SK-N-SH treated with all-trans-retinoic acid at 6 μM for 48 hours (cell line): ENCODE measurements at regions not wholly inside any gene's neighbourhood (a gene's known extent, or its start where the extent isn't known, plus 50 kb on each side); places are given as distances from the start of the nearest gene placed in this dataset.

Source experiments
- ATAC-seq: fragments of 200-7000 bp; cut with Tn5 transposase; 3 replicates; pipeline ENCODE4 v1.9.1; 2020; ENCODE audit warnings: mild to moderate bottlenecking, moderate library complexity
- ARNTL ChIP-seq: fragments of 450-650 bp; formaldehyde crosslinking; IDR thresholded peaks from 2 replicates; pipeline ENCODE4 v1.5.0; 2020; ENCODE audit warnings: low read depth, mild to moderate bottlenecking, moderate library complexity, borderline replicate concordance
- BACH2 ChIP-seq: fragments of 250-450 bp; sonication (Bioruptor Pico); IDR thresholded peaks from 2 replicates; pipeline ENCODE4 v1.9.0; 2021; ENCODE audit warnings: mild to moderate bottlenecking, borderline replicate concordance
- CSDC2 ChIP-seq: fragments of 250-450 bp; sonication (Bioruptor Pico); IDR thresholded peaks from 2 replicates; pipeline ENCODE4 v1.5.0; 2020; ENCODE audit warnings: mild to moderate bottlenecking, moderate library complexity
- ESRRG ChIP-seq: fragments of 250-450 bp; sonication (Bioruptor Pico); IDR thresholded peaks from 2 replicates; pipeline ENCODE4 v1.6.1; 2021; ENCODE audit warnings: mild to moderate bottlenecking
- GLIS3 ChIP-seq: fragments of 250-450 bp; sonication (Bioruptor Pico); IDR thresholded peaks from 2 replicates; pipeline ENCODE4 v1.5.0; 2020; ENCODE audit warnings: mild to moderate bottlenecking, moderate library complexity
- ISL1 ChIP-seq: fragments of 250-450 bp; sonication (Bioruptor Pico); IDR thresholded peaks from 2 replicates; pipeline ENCODE4 v2.1.2; 2022; ENCODE audit warnings: mild to moderate bottlenecking, moderate library complexity
- OSR1 ChIP-seq: fragments of 250-450 bp; sonication (Bioruptor Pico); IDR thresholded peaks from 2 replicates; pipeline ENCODE4 v1.8.0; 2022; ENCODE audit warnings: moderate library complexity, mild to moderate bottlenecking, inconsistent platforms
- PATZ1 ChIP-seq: fragments of 250-450 bp; sonication (Bioruptor Pico); IDR thresholded peaks from 2 replicates; pipeline ENCODE4 v1.8.0; 2020; ENCODE audit warnings: mild to moderate bottlenecking, moderate library complexity, borderline replicate concordance
- POU6F1 ChIP-seq: fragments of 250-450 bp; sonication (Bioruptor Pico); IDR thresholded peaks from 2 replicates; pipeline ENCODE4 v1.8.0; 2021; ENCODE audit warnings: low read depth, mild to moderate bottlenecking, moderate library complexity, borderline replicate concordance
- PPARA ChIP-seq: fragments of 250-450 bp; sonication (Bioruptor Pico); IDR thresholded peaks from 2 replicates; pipeline ENCODE4 v1.5.0; 2020; ENCODE audit warnings: mild to moderate bottlenecking, borderline replicate concordance
- RARB ChIP-seq: fragments of 250-450 bp; sonication (Bioruptor Pico); IDR thresholded peaks from 2 replicates; pipeline ENCODE4 v1.8.0; 2021; ENCODE audit warnings: mild to moderate bottlenecking, moderate library complexity
- SNAI2 ChIP-seq: fragments of 250-450 bp; sonication (Bioruptor Pico); IDR thresholded peaks from 2 replicates; pipeline ENCODE4 v1.5.0; 2020; ENCODE audit warnings: mild to moderate bottlenecking, moderate library complexity
- TCF4 ChIP-seq: fragments of 250-450 bp; sonication (Bioruptor Pico); IDR thresholded peaks from 2 replicates; pipeline ENCODE4 v1.8.0; 2021; ENCODE audit warnings: mild to moderate bottlenecking, moderate library complexity, borderline replicate concordance
- TOX ChIP-seq: fragments of 250-450 bp; sonication (Bioruptor Pico); IDR thresholded peaks from 2 replicates; pipeline ENCODE4 v1.8.0; 2021; ENCODE audit warnings: mild to moderate bottlenecking, moderate library complexity, borderline replicate concordance
- ZC3H10 ChIP-seq: fragments of 250-450 bp; sonication (Bioruptor Pico); IDR thresholded peaks from 2 replicates; pipeline ENCODE4 v1.5.1; 2021; ENCODE audit warnings: mild to moderate bottlenecking, moderate library complexity
- ZFP3 ChIP-seq: fragments of 250-450 bp; sonication (Bioruptor Pico); IDR thresholded peaks from 2 replicates; pipeline ENCODE4 v1.5.0; 2020; ENCODE audit warnings: mild to moderate bottlenecking, moderate library complexity
- ZFP30 ChIP-seq: fragments of 450-650 bp; formaldehyde crosslinking; IDR thresholded peaks from 2 replicates; pipeline ENCODE4 v1.5.0; 2022; ENCODE audit warnings: mild to moderate bottlenecking, moderate library complexity
- ZNF565 ChIP-seq: fragments of 450-650 bp; formaldehyde crosslinking; conservative IDR thresholded peaks from 2 replicates; pipeline ENCODE4 v1.5.0; 2020; ENCODE audit warnings: low read depth, mild to moderate bottlenecking, moderate library complexity
- ZNF70 ChIP-seq: fragments of 450-650 bp; formaldehyde crosslinking; IDR thresholded peaks from 2 replicates; pipeline ENCODE4 v1.5.0; 2020; ENCODE audit warnings: mild to moderate bottlenecking, moderate library complexity
- ZNF8 ChIP-seq: fragments of 450-650 bp; formaldehyde crosslinking; IDR thresholded peaks from 2 replicates; pipeline ENCODE4 v1.5.0; 2020; ENCODE audit warnings: mild to moderate bottlenecking, moderate library complexity
- TF ChIP-seq, protein P1 (sequence below): fragments of 250-450 bp; sonication (Bioruptor Pico); IDR thresholded peaks from 2 replicates; pipeline ENCODE4 v1.5.0; 2020; ENCODE audit warnings: mild to moderate bottlenecking, moderate library complexity
- TF ChIP-seq, protein P2 (sequence below): fragments of 250-450 bp; sonication (Bioruptor Pico); IDR thresholded peaks from 2 replicates; pipeline ENCODE4 v1.5.1; 2020; ENCODE audit warnings: low read depth, mild to moderate bottlenecking, moderate library complexity
- TF ChIP-seq, protein P3 (sequence below): fragments of 250-450 bp; sonication (Bioruptor Pico); IDR thresholded peaks from 2 replicates; pipeline ENCODE4 v1.5.1; 2021; ENCODE audit warnings: mild to moderate bottlenecking, moderate library complexity

- ATAC-seq = no peak
- TF ChIP-seq ZFP3 (CRISPR knock-in tag) (no peak), PATZ1 (CRISPR knock-in tag) (no peak), ZNF8 (no peak), ISL1 (no peak), ZC3H10 (CRISPR knock-in tag) (no peak), TOX (CRISPR knock-in tag) (no peak), PPARA (CRISPR knock-in tag) (no peak), ESRRG (CRISPR knock-in tag) (no peak), ARNTL (CRISPR knock-in tag) (no peak), POU6F1 (CRISPR knock-in tag) (no peak), ZNF565 (CRISPR knock-in tag) (no peak), RARB (CRISPR knock-in tag) (no peak)
- TF ChIP-seq, protein P1, sequence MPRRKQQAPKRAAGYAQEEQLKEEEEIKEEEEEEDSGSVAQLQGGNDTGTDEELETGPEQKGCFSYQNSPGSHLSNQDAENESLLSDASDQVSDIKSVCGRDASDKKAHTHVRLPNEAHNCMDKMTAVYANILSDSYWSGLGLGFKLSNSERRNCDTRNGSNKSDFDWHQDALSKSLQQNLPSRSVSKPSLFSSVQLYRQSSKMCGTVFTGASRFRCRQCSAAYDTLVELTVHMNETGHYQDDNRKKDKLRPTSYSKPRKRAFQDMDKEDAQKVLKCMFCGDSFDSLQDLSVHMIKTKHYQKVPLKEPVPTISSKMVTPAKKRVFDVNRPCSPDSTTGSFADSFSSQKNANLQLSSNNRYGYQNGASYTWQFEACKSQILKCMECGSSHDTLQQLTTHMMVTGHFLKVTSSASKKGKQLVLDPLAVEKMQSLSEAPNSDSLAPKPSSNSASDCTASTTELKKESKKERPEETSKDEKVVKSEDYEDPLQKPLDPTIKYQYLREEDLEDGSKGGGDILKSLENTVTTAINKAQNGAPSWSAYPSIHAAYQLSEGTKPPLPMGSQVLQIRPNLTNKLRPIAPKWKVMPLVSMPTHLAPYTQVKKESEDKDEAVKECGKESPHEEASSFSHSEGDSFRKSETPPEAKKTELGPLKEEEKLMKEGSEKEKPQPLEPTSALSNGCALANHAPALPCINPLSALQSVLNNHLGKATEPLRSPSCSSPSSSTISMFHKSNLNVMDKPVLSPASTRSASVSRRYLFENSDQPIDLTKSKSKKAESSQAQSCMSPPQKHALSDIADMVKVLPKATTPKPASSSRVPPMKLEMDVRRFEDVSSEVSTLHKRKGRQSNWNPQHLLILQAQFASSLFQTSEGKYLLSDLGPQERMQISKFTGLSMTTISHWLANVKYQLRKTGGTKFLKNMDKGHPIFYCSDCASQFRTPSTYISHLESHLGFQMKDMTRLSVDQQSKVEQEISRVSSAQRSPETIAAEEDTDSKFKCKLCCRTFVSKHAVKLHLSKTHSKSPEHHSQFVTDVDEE (CRISPR knock-in tag) = no peak
- TF ChIP-seq, all 23 proteins: peak for 0
Measured at GRCh38 chr7:130985361-130985760, 251.4 kb upstream of the KLF14 start.

DNA sequence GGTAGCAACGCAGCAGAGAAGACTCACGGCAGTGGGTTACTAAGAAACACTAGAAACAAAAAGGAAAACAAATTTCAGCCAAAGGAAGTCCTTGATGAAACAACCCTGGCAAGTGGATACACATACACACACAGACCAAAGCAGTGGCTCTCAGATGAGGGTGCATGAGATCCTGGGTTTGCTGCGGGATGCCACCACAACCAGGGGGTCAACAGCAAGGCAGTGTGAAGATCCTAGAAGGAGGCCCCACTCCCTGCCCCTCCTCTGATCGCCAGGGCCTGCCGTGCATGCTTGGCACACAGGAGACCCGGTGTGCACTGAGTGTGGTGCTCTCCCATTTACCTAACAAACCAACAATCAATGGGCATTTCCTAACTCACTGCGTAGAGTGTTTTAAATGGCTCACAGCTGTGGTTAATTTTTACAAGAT, 252.3 kb upstream of the KLF14 start:
- ATAC-seq = no peak
- no peak for TF ChIP-seq OSR1 (CRISPR knock-in tag)
- no peak for TF ChIP-seq ZFP3 (CRISPR knock-in tag)
- TF ChIP-seq, protein P2, sequence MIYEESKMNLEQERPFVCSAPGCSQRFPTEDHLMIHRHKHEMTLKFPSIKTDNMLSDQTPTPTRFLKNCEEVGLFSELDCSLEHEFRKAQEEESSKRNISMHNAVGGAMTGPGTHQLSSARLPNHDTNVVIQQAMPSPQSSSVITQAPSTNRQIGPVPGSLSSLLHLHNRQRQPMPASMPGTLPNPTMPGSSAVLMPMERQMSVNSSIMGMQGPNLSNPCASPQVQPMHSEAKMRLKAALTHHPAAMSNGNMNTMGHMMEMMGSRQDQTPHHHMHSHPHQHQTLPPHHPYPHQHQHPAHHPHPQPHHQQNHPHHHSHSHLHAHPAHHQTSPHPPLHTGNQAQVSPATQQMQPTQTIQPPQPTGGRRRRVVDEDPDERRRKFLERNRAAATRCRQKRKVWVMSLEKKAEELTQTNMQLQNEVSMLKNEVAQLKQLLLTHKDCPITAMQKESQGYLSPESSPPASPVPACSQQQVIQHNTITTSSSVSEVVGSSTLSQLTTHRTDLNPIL (CRISPR knock-in tag) = no peak
- no peak for TF ChIP-seq ARNTL (CRISPR knock-in tag)

DNA sequence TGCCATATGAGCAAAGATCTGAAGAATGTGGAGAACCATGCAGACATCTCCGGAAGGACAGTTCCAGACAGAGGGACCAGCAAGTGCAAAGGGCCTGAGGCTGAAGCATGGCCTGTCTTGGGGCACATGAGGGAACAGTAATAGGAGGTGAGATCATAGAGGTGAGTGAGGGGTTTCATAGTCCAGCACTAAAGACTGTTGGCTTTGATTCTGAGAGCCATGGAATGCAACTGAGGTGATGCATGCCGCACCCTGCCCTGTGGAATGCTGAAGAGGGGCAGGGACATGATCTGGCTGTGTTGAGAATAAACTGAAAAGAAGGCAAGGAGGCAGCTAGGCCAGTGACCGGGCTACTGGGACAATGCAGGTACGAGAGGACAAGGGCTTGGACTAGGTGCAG, 253.1 kb upstream of the KLF14 start:
- ATAC-seq = no peak
- TF ChIP-seq GLIS3 (CRISPR knock-in tag) (no peak), ZNF8 (no peak), CSDC2 (CRISPR knock-in tag) (no peak), POU6F1 (CRISPR knock-in tag) (no peak), SNAI2 (no peak), ARNTL (CRISPR knock-in tag) (no peak), ZNF70 (CRISPR knock-in tag) (no peak), PATZ1 (CRISPR knock-in tag) (no peak), ESRRG (CRISPR knock-in tag) (no peak), ZFP3 (CRISPR knock-in tag) (no peak), RARB (CRISPR knock-in tag) (no peak), ZC3H10 (CRISPR knock-in tag) (no peak), OSR1 (CRISPR knock-in tag) (no peak), TOX (CRISPR knock-in tag) (no peak), ZFP30 (CRISPR knock-in tag) (no peak), TCF4 (no peak), BACH2 (CRISPR knock-in tag) (no peak), ZNF565 (CRISPR knock-in tag) (no peak)
- TF ChIP-seq, protein P2 (CRISPR knock-in tag) = no peak
- TF ChIP-seq, protein P3, sequence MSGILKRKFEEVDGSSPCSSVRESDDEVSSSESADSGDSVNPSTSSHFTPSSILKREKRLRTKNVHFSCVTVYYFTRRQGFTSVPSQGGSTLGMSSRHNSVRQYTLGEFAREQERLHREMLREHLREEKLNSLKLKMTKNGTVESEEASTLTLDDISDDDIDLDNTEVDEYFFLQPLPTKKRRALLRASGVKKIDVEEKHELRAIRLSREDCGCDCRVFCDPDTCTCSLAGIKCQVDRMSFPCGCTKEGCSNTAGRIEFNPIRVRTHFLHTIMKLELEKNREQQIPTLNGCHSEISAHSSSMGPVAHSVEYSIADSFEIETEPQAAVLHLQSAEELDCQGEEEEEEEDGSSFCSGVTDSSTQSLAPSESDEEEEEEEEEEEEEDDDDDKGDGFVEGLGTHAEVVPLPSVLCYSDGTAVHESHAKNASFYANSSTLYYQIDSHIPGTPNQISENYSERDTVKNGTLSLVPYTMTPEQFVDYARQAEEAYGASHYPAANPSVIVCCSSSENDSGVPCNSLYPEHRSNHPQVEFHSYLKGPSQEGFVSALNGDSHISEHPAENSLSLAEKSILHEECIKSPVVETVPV (CRISPR knock-in tag) = no peak
